ENCODE measurements at regions not wholly inside any gene's neighbourhood (a gene's known extent, or its start where the extent isn't known, plus 50 kb on each side); places are given as distances from the start of the nearest gene placed in this dataset.
A peak's percentile ranks its signal among the peaks of the same experiment; 100 is the strongest.
"Not testable (repeated sequence)": the region's sequence is repeated elsewhere in the genome, so short reads cannot be mapped to it uniquely, and the experiment has no call there.

- no peak for DNase-seq
Measured at GRCh38 chr6:49370518-49370917, 92.5 kb downstream of the MMUT start.

DNA sequence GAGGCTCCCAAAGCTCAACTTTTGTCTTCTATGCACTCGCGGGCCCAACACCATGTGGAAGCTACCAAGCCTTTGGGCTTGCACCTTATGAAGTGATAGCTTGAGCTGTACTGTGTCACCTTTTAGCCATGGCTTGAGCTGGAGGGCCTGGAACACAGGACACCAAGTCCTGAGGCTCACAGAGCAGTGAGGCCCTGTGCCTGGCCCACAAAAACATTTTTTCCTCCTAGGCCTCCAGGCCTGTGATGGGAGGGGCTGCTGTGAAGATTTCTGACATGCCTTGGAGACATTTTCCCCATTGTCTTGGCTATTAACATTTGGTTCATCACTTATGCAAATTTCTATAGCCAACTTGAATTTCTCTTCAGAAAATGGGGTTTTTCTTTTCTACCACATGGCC, 96.5 kb downstream of the MMUT start:
- DNase-seq = no peak

- no peak for DNase-seq
Measured at GRCh38 chr6:49348561-49348960, 114.5 kb downstream of the MMUT start.

GRCh38 chr6:49342410-49342809, 120.6 kb downstream of the MMUT start:
- DNase-seq = no peak

GRCh38 chr6:49341869-49342268, 121.2 kb downstream of the MMUT start:
- no peak for DNase-seq

DNA sequence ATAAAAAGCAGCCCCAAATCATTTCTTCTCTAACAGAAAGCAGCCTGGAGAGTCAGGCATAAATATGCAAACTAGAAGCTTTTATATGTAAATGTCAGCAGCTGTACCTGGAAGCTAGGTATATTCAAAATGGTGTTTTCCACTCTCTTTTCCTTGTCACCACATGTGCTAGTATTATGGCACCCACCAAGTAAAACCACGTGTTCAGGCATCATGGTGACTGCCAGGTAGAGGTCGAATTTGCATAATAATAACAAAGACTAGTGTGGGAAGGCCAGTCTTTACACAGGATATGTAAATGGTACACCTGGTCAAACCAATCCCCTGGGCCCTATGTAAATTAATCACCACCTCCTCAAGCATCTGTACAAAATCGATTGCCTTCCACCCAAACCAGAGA, 124.0 kb downstream of the MMUT start:
- no peak for DNase-seq

- DNase-seq = peak; percentile 86
Measured at GRCh38 chr6:49336514-49337131, 126.4 kb downstream of the MMUT start.

GRCh38 chr6:49333345-49334125, 129.5 kb downstream of the MMUT start:
- DNase-seq = no peak

- peak; percentile 33 for DNase-seq
Measured at GRCh38 chr6:49332781-49333180, 130.3 kb downstream of the MMUT start.

DNA sequence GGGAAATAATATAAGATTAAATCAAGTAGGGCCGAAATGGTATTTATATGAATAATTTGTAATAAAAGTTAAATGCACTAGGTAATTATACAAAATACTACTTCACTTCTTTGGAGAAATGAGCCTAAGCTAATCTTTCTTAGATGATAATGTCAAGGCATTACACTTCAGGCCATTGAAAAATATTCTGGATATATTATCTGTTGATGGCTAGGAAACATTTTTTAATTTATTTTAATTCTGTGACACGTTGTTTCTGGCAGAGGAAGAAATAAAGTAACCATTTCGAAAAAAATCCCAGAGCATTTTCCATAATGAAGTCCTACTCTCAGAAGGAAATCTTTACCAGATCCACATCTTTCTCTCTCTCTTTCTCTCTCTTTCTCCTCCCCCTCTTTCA, 133.9 kb downstream of the MMUT start:
- no peak for DNase-seq

DNA sequence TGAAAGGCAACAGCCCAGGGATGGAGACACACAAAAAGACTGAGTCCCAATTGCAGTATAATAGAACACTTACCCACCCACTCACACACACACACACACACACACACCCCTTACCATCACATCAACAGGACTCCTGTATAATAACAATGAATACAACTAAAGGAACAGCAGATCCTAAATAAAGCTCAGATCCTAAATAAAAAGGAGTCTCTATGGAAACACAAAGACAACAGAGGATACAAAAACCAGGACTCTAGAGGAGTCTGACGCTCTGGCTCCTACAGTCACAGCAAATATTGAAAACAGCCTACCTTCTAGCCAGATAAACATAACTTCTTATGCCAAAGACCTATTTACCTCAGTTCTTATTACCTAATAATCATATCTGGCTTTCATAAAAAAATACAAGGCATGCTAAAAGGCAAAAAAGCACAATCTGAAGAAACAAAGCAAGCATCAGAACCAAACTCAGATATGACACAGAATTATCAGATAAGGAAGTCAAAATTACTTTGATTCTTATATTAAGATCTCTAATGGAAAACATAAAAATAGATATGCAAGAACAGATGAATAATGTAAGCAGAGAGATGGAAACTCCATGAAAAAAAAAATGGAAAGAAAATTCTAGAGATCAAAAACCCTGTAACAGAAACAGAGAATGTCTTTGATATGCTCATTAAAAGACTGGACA, 134.9 kb downstream of the MMUT start:
- peak; percentile 53 for DNase-seq

DNA sequence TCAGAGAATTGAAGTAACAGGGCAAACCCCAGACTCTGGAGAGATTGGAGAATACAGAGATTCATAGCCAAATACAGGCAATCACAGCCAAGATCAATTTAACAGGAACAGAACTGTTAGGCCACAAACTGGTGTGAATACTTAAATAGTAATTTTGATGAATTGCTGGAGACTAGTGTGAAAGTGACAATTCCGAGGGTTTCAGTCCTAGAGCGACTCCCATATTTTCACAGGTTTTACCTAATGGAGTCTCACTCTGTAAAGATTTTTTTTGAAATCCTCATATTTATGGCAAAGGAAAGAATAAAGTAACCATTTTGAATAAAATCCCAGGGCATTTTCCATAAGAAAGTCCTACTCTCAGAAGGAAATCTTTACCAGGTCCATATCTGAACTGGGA, 135.5 kb downstream of the MMUT start:
- no peak for DNase-seq

DNA sequence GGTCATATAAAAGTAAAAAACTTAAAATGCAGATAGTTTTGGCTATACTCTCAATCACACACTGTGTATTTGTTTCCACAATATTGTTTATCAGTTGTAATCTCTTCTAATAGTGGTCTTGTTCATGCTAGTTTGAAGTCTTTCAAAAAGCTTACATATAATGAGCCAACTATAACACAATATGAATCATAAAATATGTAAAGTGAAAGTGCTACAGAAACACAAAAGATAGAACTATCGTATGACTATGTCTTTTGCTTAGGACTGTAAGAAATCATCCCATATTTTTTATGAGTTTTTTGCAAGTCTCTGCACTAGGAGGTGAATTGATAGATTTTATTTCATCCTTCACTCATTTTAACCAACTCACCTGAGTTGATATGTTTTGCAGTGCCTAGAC, 136.0 kb downstream of the MMUT start:
- peak; percentile 29 for DNase-seq

DNA sequence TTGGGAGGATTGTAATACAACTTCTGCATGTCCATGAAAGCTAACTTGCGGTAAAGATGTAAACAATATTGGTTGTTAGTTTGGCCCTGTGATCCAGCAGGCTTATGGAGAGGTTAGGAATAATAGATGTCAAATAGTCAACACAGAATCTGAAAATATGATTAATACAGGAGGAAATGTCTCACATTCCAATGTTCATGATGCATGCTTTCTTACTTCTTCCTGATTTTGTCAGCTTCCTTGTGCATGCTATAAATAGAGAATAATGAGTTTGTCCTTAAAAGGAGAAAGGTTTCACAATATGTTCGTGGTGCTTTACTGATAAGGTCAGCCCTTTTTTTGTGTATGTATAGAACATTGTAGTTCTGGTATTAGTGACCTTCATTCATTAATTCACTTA, 136.7 kb downstream of the MMUT start:
- DNase-seq = peak; percentile 94

DNA sequence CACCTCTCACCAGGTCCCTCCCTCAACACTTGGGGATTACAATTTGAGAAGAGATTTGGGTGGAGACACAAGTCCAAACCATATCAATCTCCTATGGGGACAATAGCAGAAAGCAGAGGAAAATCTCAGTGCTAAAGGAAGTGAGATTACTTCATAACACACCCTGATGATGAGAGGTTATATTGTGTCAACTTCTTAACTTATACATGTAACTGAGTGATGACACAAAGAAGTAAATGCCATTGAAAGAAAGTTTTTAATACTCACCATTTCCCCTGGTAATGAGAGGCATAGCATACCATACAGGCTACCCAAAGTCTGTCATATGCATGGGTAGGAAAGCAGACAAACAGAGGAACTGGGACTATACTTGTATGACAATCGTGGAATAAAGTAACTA, 137.2 kb downstream of the MMUT start:
- DNase-seq = no peak

DNA sequence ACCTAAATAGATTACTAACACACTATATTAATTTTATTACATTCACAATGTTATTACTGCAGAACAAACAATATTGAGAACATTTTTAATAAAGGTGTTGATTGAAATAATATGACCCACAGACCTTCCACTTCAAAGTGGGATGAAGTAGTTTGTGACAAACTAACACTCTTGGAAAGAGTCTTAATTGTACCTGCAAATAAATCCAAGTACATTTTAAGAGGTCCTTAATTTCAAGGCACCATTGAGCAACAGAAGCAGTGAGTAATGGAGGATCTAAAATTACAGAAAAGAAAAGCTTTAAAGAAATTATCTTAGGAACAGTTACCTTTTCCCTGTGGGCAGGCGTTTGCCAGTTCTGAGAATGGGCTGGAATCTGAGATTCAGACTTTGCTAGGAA, 140.2 kb downstream of the MMUT start:
- DNase-seq = no peak

GRCh38 chr6:49321561-49322072, 141.4 kb downstream of the MMUT start:
- no peak for DNase-seq

DNA sequence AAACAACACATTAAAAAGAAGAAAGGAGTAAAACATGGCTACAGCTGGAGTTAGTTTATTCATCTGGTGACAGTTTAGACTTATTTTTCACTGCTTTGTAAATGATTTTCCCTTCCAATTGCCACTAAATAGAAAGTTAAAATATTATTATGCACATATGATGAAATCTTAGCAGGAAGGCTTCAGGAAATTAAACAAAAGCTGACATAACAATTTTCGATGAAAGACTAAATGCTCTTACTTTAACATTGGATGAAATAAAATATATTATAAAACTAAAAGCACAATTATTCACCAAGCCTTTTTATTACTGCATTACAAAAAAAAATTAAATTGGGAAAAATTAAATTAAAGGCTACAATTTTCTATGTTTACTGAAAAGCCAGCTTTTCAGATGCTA, 158.0 kb downstream of the MMUT start:
- DNase-seq = no peak

- DNase-seq = not testable (repeated sequence)
Measured at GRCh38 chr6:49304393-49304792, 158.7 kb downstream of the MMUT start.

DNA sequence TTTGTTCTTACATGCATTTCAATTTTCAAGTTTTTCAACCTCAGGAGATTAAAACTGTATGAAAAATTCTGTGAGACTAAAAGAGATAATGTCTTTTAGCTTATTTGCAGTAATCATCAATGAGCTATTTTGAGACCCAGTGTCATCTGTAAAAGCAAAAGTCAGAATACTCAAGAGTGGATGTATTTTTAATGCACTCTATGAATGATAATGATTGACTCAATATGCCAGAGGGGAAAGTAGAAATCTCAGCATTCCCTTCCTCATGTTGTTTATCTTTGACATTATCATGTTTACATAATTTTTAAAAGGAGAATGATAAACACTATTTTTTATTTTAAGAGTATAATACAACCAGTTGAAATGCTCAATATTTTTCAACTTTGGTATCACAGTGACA, 162.1 kb downstream of the MMUT start:
- no peak for DNase-seq

GRCh38 chr6:49300443-49300842, 162.6 kb downstream of the MMUT start:
- DNase-seq = no peak

- DNase-seq = no peak
Measured at GRCh38 chr6:49299279-49299678, 163.8 kb downstream of the MMUT start.

- DNase-seq = no peak
Measured at GRCh38 chr6:49284180-49284579, 178.9 kb downstream of the MMUT start.
